Frontal cortex (tissue), 3 donors: ENCODE measurements at regions not wholly inside any gene's neighbourhood (a gene's known extent, or its start where the extent isn't known, plus 50 kb on each side); places are given as distances from the start of the nearest gene placed in this dataset.
"Not testable (repeated sequence)": the region's sequence is repeated elsewhere in the genome, so short reads cannot be mapped to it uniquely, and the experiment has no call there.

Experiments
- DNase-seq, 2 donors: peaks; one replicate each; pipeline ENCODE4 v3.0.0; 2012; ENCODE audit warnings: low spot score in 2 of 2
- FAIRE-seq: peaks from 2 replicates; lab custom pipeline; 2012; peaks lifted over from hg19 to GRCh38; lab: Jason Lieb, UNC
- donor health status: control.
- donor health status: control.
- donor health status: control.

GRCh38 chr18:56490942-56491341, 147.4 kb downstream of the TXNL1 start:
- FAIRE-seq: no peak

GRCh38 chr18:56489893-56490292, 148.5 kb downstream of the TXNL1 start:
- DNase-seq: no peak
- FAIRE-seq: no peak

More at GRCh38 chr18:56490942-56491341, 147.4 kb downstream of the TXNL1 start:
- DNase-seq: no peak

GRCh38 chr18:56488739-56489138, 149.7 kb downstream of the TXNL1 start:
- DNase-seq (no peak), FAIRE-seq (no peak)

- DNase-seq (no peak), FAIRE-seq (no peak)
Observed at GRCh38 chr18:56487801-56488200, 150.6 kb downstream of the TXNL1 start.

GRCh38 chr18:56483386-56483785, 155.0 kb downstream of the TXNL1 start:
- DNase-seq (no peak), FAIRE-seq (no peak)

GRCh38 chr18:56482813-56483212, 155.6 kb downstream of the TXNL1 start:
- not testable (repeated sequence) for FAIRE-seq, DNase-seq

GRCh38 chr18:56481751-56482150, 156.6 kb downstream of the TXNL1 start:
- DNase-seq (no peak), FAIRE-seq (no peak)

GRCh38 chr18:56479841-56480240, 158.6 kb downstream of the TXNL1 start:
- FAIRE-seq: no peak

GRCh38 chr18:56475250-56475649, 163.1 kb downstream of the TXNL1 start:
- DNase-seq (no peak), FAIRE-seq (no peak)

More at GRCh38 chr18:56479841-56480240, 158.6 kb downstream of the TXNL1 start:
- DNase-seq: no peak

GRCh38 chr18:56473400-56474024, 164.9 kb downstream of the TXNL1 start:
- DNase-seq (no peak), FAIRE-seq (no peak)

- DNase-seq: no peak
- FAIRE-seq: no peak
Observed at GRCh38 chr18:56470406-56471351, 167.7 kb downstream of the TXNL1 start.

- FAIRE-seq (no peak), DNase-seq (no peak)
Observed at GRCh38 chr18:56469582-56469981, 168.8 kb downstream of the TXNL1 start.

GRCh38 chr18:56468396-56468795, 170.0 kb downstream of the TXNL1 start:
- DNase-seq (no peak), FAIRE-seq (no peak)

GRCh38 chr18:56462276-56462675, 176.1 kb downstream of the TXNL1 start:
- no peak for DNase-seq
- FAIRE-seq: no peak

- no peak for FAIRE-seq
- no peak for DNase-seq
Observed at GRCh38 chr18:56461151-56461550, 177.2 kb downstream of the TXNL1 start.

- FAIRE-seq (no peak), DNase-seq (no peak)
Observed at GRCh38 chr18:56460581-56460980, 177.8 kb downstream of the TXNL1 start.

GRCh38 chr18:56458770-56459712, 179.4 kb downstream of the TXNL1 start:
- DNase-seq (no peak), FAIRE-seq (no peak)

- no peak for FAIRE-seq
- no peak for DNase-seq
Observed at GRCh38 chr18:56455874-56456273, 182.5 kb downstream of the TXNL1 start.

- no peak for FAIRE-seq
Observed at GRCh38 chr18:56455141-56455540, 183.3 kb downstream of the TXNL1 start.

GRCh38 chr18:56453631-56454030, 184.8 kb downstream of the TXNL1 start:
- FAIRE-seq: no peak
- DNase-seq: no peak

More at GRCh38 chr18:56455141-56455540, 183.3 kb downstream of the TXNL1 start:
- DNase-seq: no peak
